HG03064 (cell line): ENCODE measurements at regions not wholly inside any gene's neighbourhood (a gene's known extent, or its start where the extent isn't known, plus 50 kb on each side); places are given as distances from the start of the nearest gene placed in this dataset.

Experiments used
- ATAC-seq: cut with Tn5 transposase; IDR thresholded peaks from one replicate; pipeline ENCODE4 v1.9.1; 2021; ENCODE audit warnings: low read depth; ENCODE audit not compliant: unreplicated experiment

- no peak for ATAC-seq
Observed at GRCh38 chr5:5044247-5044840, 95.8 kb upstream of the ADAMTS16 start.

- peak; percentile 79 for ATAC-seq
Observed at GRCh38 chr5:5046680-5047502, 93.2 kb upstream of the ADAMTS16 start.

DNA sequence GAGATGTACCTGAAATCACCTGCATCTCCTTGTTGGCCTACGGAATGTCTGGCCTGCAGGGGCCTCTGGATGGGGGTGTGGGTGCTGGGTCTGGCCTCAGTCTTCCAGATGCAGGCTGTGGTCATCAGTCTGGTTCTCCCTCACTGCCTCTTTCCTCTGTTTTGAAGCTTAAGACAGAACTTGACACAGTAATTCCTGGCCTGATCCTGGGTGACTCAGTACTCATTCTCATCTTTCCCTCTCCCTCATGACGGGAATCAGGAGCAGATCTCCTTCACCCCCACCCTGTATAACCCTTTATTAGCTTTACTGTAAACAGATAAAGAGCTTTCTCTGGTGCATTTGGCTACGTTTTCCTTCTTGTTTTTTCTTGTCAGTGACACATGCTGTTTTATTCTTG, 89.3 kb upstream of the ADAMTS16 start:
- ATAC-seq, result no peak

GRCh38 chr5:5055712-5056111, 84.4 kb upstream of the ADAMTS16 start:
- ATAC-seq, result no peak

- no peak for ATAC-seq
Observed at GRCh38 chr5:5061836-5062235, 78.3 kb upstream of the ADAMTS16 start.

- ATAC-seq, result no peak
Observed at GRCh38 chr5:5062525-5063302, 77.4 kb upstream of the ADAMTS16 start.

DNA sequence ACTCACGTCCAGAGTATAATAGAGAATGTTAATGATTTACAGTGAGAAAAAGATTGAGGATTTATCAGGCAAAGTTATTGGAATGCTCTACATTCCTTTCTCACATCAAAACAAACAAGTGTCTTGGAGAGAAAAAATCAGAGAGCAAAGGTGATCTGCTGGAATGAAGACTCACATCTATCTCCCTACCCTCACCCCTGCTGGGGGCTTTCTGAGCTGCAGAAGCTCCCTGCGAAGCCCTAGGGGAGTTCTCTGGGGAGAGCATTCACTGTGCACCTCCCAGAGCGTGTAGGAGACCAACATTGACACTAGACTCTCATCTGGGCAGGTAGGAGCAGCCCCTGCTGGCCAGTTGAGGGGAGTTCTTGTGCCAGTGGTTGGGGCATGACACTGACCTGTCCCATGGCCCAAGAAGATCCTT, 76.6 kb upstream of the ADAMTS16 start:
- no peak for ATAC-seq

- ATAC-seq, result no peak
Observed at GRCh38 chr5:5065472-5065871, 74.7 kb upstream of the ADAMTS16 start.

DNA sequence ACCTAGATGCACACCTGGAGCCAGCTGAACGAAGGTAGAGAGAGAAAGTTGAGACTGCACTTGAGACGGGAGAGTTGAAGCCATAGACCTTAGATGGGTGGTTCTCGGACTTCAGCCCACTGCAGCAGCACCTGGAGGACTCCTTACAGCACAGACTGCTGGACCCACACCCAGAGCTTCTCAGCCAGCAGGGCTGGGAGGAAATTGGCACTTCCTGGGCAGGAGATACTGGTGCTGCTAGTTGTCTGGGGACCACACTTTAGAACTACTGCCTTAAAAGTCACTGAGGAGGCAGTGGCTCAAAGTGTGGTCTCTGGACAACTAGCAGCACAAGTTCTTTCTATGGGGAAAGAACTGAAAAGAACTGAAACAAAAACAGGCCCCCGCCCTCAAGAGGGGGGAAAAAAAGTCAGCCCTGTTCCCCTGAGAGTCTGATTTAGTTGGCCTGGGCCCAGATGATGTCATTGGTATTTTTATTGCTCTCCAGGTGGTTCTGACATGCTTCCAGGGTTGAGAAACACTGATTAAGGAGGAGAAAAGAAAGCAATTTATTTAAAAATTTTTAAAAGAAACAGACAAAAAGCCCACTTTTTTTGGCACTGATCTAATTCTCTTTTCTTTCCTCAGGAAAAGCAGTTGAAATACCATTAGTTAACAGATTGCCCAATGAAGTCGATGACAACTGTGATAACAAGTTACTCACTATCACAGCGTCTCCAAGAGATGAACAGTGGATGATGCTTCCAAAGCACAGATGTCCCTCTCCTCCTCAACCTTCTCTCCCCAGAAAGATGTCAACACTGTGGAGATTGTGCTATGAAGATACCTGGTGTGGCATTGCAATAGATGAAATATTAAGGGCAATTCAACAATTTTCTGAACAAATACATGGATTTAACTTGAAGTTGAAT, 73.6 kb upstream of the ADAMTS16 start:
- ATAC-seq, result no peak

GRCh38 chr5:5069851-5070250, 70.3 kb upstream of the ADAMTS16 start:
- no peak for ATAC-seq

- ATAC-seq, result no peak
Observed at GRCh38 chr5:5071554-5071953, 68.6 kb upstream of the ADAMTS16 start.

DNA sequence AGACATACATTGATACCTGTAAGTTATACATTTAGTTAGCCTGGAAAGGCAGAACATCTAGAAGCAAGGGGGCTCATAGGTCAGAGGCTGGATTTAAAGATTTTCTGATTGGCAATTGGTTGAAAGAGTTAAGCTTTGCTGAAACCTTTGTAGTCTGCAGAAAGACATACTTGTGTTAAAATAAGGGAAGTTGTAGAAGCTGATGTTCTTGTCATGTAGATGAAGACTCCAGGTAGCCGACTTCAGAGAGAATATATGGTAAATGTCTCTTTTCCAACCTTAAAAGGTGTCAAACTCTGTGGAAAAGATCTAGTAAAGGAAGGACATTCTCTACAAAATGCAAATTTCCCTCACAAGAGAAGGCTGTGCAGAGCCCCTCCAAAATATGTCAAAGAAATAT, 62.9 kb upstream of the ADAMTS16 start:
- ATAC-seq, result no peak

DNA sequence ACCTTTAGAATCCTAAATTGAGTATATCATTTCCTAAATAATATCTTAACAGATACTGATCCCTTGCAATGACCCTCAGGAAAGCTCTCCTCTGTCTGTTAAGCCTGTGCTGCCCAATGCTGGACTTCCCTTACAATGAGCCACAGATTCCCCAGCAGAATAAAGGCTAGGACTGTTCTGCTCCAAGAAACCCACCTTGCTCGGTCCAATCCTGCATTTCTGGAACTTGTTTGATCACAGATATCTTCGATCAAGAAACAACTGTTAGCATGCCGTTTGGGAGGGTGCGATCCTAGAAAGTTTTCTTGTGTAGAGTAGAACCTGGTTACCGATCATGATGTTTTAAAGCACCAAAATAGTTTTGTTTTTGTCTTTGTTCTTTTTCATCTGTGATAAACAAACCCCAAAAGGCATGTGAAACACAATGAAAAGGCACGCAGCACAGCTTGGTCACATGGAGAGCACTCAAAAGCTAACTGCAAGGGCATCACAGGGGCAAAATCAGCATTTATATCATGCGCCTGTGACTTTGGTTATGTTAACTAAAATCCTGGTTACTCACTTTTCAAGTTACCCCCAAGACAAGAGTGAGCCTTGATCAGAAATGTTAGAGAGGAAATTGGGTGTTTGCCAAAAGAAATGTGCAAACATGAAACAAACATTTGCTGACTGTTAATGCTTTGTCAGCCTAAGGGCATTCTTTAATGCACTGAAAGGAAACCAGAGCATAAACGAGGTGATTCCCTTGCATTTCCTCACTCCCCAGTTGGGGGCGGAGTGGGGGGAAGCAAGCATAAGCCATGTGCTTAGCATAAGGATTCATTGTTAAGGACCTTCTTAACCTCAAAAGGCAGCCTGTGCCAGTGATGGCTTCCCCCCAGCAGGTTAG, 61.9 kb upstream of the ADAMTS16 start:
- no peak for ATAC-seq

GRCh38 chr5:5079876-5080275, 60.3 kb upstream of the ADAMTS16 start:
- ATAC-seq, result no peak

DNA sequence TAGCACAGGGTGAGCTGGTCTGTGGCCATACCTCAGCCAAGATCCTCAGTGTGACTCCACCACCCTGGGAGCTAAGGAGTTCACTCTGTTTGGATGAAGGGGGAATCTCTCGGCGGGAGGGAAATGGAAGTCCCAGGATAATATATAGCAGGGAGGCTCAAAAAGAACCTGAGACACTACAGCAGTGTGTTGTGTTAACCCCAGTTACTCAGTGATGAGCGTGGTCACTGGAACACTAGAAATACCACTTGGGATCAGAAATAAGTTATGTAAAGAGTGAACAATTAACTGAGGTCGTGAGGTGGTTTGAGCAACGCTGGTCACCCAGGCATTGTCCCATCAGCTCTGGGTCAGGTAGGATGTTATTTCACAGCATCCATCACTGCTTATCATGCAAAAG, 59.3 kb upstream of the ADAMTS16 start:
- no peak for ATAC-seq

GRCh38 chr5:5085381-5085780, 54.7 kb upstream of the ADAMTS16 start:
- ATAC-seq, result no peak

DNA sequence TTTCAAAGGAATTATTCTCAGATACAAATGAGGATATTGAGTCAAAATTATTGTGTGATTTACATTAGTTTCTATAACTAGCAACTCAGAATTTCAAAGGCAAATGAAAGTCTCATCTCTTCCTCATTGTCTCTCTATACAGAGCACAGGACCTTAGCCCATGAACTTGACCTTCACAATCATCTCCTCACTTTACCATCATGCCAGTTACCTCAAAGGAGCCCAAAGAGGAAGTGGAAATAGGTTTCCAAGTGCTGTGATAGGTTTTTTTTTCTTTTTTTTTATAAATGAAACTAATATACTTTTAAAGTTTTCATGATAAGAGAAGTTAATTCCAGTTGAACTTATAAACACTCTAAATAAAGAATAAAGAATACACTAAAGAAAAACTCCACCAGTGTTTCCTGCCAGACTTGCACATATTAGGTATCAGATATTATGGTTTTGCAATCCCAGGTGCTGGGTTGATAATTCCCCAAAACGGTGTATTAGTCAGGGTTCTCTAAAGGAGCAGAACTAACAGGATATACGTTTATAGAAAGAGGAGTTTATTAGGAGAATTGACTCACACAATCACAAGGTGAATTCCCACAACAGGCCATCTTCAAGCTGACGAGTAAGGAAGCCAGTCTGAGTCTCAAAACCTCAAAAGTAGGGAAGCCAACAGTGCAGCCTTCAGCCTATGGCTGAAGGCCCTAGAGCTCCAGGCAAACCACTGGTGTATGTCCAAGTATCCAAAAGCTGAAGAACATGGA, 50.1 kb upstream of the ADAMTS16 start:
- no peak for ATAC-seq
